HG02571 (cell line): ENCODE measurements at regions not wholly inside any gene's neighbourhood (a gene's known extent, or its start where the extent isn't known, plus 50 kb on each side); places are given as distances from the start of the nearest gene placed in this dataset.
"Not testable (repeated sequence)": the region's sequence is repeated elsewhere in the genome, so short reads cannot be mapped to it uniquely, and the experiment has no call there.

Source experiments
- ATAC-seq: cut with Tn5 transposase; IDR thresholded peaks from one replicate; pipeline ENCODE4 v1.9.1; 2021; ENCODE audit warnings: mild to moderate bottlenecking, moderate library complexity; ENCODE audit not compliant: unreplicated experiment

- no peak for ATAC-seq
These were observed 80.4 kb downstream of the PMAIP1 start for GRCh38 chr18:59980188-59980637.

GRCh38 chr18:59971871-59972428 lies 72.2 kb downstream of the PMAIP1 start:
- ATAC-seq = no peak

- ATAC-seq = peak; percentile 77
These were observed 71.3 kb downstream of the PMAIP1 start for GRCh38 chr18:59971144-59971543.

GRCh38 chr18:59969477-59970028 lies 69.8 kb downstream of the PMAIP1 start:
- ATAC-seq = not testable (repeated sequence)

GRCh38 chr18:59968583-59968982 lies 68.8 kb downstream of the PMAIP1 start:
- no peak for ATAC-seq

GRCh38 chr18:59967878-59968277 lies 68.1 kb downstream of the PMAIP1 start:
- ATAC-seq = no peak

- no peak for ATAC-seq
These were observed 67.1 kb downstream of the PMAIP1 start for GRCh38 chr18:59966913-59967312.

GRCh38 chr18:59963229-59963628 lies 63.4 kb downstream of the PMAIP1 start:
- no peak for ATAC-seq

GRCh38 chr18:59961070-59961469 lies 61.3 kb downstream of the PMAIP1 start:
- peak; percentile 80 for ATAC-seq

GRCh38 chr18:59960272-59960671 lies 60.5 kb downstream of the PMAIP1 start:
- no peak for ATAC-seq

- no peak for ATAC-seq
These were observed 59.8 kb downstream of the PMAIP1 start for GRCh38 chr18:59959606-59960005.

GRCh38 chr18:59959073-59959472 lies 59.3 kb downstream of the PMAIP1 start:
- no peak for ATAC-seq

- no peak for ATAC-seq
These were observed 58.2 kb downstream of the PMAIP1 start for GRCh38 chr18:59957957-59958356.

- no peak for ATAC-seq
These were observed 55.0 kb downstream of the PMAIP1 start for GRCh38 chr18:59954755-59955156.

GRCh38 chr18:59954241-59954640 lies 54.4 kb downstream of the PMAIP1 start:
- ATAC-seq = no peak
